LNCAP (cell line): ENCODE measurements at regions not wholly inside any gene's neighbourhood (a gene's known extent, or its start where the extent isn't known, plus 50 kb on each side); places are given as distances from the start of the nearest gene placed in this dataset.

ENCODE experiments used
- TF ChIP-seq, protein P1 (sequence below): fragments of 450-650 bp; IDR thresholded peaks from 2 replicates; pipeline ENCODE4 v1.5.1; 2017; ENCODE audit warnings: mild to moderate bottlenecking

GRCh38 chr21:19031953-19032352 lies 628.4 kb upstream of the TMPRSS15 start:
- TF ChIP-seq, protein P1, sequence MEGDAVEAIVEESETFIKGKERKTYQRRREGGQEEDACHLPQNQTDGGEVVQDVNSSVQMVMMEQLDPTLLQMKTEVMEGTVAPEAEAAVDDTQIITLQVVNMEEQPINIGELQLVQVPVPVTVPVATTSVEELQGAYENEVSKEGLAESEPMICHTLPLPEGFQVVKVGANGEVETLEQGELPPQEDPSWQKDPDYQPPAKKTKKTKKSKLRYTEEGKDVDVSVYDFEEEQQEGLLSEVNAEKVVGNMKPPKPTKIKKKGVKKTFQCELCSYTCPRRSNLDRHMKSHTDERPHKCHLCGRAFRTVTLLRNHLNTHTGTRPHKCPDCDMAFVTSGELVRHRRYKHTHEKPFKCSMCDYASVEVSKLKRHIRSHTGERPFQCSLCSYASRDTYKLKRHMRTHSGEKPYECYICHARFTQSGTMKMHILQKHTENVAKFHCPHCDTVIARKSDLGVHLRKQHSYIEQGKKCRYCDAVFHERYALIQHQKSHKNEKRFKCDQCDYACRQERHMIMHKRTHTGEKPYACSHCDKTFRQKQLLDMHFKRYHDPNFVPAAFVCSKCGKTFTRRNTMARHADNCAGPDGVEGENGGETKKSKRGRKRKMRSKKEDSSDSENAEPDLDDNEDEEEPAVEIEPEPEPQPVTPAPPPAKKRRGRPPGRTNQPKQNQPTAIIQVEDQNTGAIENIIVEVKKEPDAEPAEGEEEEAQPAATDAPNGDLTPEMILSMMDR: no peak

DNA sequence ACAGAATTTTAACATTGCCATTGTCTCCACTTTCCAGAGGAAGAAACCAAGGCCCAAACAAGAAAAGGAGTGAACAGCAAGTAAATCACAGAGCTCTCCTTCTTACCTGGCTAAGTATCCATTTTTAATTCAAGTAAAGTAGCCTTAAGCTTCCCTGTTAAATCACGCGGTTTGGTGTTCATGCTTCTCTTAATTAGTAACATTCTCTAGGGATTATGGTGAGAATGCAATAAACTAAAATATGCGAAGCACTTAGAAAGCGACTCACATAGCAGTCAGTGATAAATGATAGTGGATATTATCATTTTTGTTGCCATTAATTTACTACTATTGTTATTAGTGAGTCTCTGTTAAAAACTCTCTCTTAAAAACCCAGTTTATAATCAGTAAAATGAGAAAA lies 630.5 kb upstream of the TMPRSS15 start:
- TF ChIP-seq, protein P1: no peak

GRCh38 chr21:19034560-19034959 lies 631.0 kb upstream of the TMPRSS15 start:
- TF ChIP-seq, protein P1: no peak

DNA sequence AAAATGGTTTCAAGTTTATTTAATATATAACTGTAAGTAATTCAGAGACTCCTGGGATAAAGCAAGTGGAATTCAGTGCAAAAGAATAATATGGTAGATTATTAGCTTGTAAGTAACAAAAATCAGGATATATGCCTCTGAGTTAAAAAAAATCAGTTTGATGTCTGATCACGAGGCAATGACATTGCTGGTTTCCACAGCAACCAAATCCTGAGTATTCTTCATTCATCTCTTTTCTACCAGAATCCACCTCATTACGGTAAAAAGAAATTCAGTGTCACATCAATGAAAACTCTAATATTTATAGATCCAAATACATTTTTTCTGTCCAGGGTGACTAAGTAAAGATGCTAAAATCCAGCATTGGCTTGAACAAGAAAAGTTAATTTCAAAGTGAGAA lies 642.3 kb upstream of the TMPRSS15 start:
- TF ChIP-seq, protein P1: no peak

DNA sequence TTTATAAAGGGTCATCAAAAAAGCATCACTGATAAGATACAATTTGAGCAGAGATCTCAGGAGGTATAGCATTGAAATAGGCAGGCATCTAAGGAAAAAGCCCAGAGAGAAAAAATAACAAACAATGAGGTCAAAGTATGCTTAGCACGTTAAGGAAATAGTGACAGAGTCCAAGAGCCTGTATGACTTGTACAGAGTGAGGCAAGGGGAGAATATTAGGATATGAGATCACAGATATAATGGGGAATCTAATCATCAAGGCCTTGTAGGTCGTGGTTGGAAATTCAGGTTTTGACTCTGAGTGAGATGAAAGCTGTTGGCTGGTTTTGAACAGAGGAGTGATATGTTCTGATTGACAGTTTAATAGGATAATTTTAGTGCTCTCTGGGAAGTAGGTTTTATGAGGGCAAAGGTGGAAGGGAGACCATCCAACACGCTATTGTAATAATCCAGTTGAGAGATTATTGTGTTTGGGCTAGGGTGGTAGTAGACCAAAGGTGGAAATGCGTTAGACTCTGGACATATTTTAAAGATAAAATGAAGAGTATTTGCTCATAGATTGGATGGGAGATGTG lies 644.6 kb upstream of the TMPRSS15 start:
- TF ChIP-seq, protein P1: no peak

DNA sequence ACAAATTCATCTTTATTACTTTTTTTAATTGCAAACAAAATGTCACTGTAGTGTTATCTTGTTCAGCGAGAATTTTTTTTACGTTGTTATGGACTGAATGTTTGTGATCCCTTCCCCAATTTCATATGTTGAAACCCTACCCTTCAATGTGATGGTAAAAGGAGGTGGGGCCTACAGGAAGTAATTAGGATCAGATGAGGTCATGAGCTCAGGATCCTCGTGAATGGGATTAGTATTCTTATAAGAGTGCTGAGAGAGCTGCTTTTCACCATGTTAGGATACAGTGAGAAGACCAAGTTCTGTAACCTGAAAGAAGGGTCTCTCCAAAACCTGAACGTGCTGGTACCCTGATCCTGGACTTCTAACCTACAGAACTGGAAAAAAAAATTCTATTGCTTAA lies 646.0 kb upstream of the TMPRSS15 start:
- TF ChIP-seq, protein P1: no peak

GRCh38 chr21:19065164-19065563 lies 661.6 kb upstream of the TMPRSS15 start:
- TF ChIP-seq, protein P1: no peak

GRCh38 chr21:19076031-19076430 lies 672.4 kb upstream of the TMPRSS15 start:
- TF ChIP-seq, protein P1: no peak
